ENCODE measurements at regions not wholly inside any gene's neighbourhood (a gene's known extent, or its start where the extent isn't known, plus 50 kb on each side); places are given as distances from the start of the nearest gene placed in this dataset.
"Not testable (repeated sequence)": the region's sequence is repeated elsewhere in the genome, so short reads cannot be mapped to it uniquely, and the experiment has no call there.

- H3K27me3 Mint-ChIP-seq = peaks cover 4% of the 10 kb centered on the region
- no peaks in the 10 kb centered on the region for H3K4me1 Mint-ChIP-seq
- CTCF ChIA-PET = no interaction called here
- H3K9me3 Mint-ChIP-seq = no peaks in the 10 kb centered on the region
- no peaks in the 10 kb centered on the region for H3K36me3 Mint-ChIP-seq
- DNase-seq = no peak
- no peak overlapping the region for H3K27ac Mint-ChIP-seq
- no peak overlapping the region for H3K4me3 Mint-ChIP-seq
Observed at GRCh38 chr11:93063086-93063485, 93.6 kb downstream of the MTNR1B start.

GRCh38 chr11:93065074-93065674, 95.7 kb downstream of the MTNR1B start:
- not testable (repeated sequence) for DNase-seq, H3K4me3 Mint-ChIP-seq, H3K27ac Mint-ChIP-seq, H3K27me3 Mint-ChIP-seq, H3K4me1 Mint-ChIP-seq, H3K9me3 Mint-ChIP-seq, H3K36me3 Mint-ChIP-seq
- CTCF ChIA-PET = interaction anchor here (0.8 to 1.3 kb wide), 2 partner anchors 9 to 123 kb away, joined by 3 to 5 read pairs; no protein-coding TSS in a partner anchor

GRCh38 chr11:93067881-93068390, 98.5 kb downstream of the MTNR1B start:
- H3K36me3 Mint-ChIP-seq = no peaks in the 10 kb centered on the region
- H3K4me1 Mint-ChIP-seq = no peaks in the 10 kb centered on the region
- no peaks in the 10 kb centered on the region for H3K9me3 Mint-ChIP-seq
- CTCF ChIA-PET = no interaction called here
- DNase-seq = no peak
- H3K4me3 Mint-ChIP-seq = no peak overlapping the region
- no peak overlapping the region for H3K27ac Mint-ChIP-seq
- H3K27me3 Mint-ChIP-seq = peaks cover 4% of the 10 kb centered on the region

- no peaks in the 10 kb centered on the region for H3K27me3 Mint-ChIP-seq
- no peak overlapping the region for H3K27ac Mint-ChIP-seq
- H3K4me3 Mint-ChIP-seq = no peak overlapping the region
- no peak for DNase-seq
- CTCF ChIA-PET = no interaction called here
- H3K36me3 Mint-ChIP-seq = no peaks in the 10 kb centered on the region
- no peaks in the 10 kb centered on the region for H3K9me3 Mint-ChIP-seq
- H3K4me1 Mint-ChIP-seq = no peaks in the 10 kb centered on the region
Observed at GRCh38 chr11:93072229-93072914, 102.9 kb downstream of the MTNR1B start.

GRCh38 chr11:93073026-93073425, 103.6 kb downstream of the MTNR1B start:
- H3K36me3 Mint-ChIP-seq = no peaks in the 10 kb centered on the region
- DNase-seq = no peak
- no peaks in the 10 kb centered on the region for H3K9me3 Mint-ChIP-seq
- H3K27ac Mint-ChIP-seq = no peak overlapping the region
- CTCF ChIA-PET = no interaction called here
- no peaks in the 10 kb centered on the region for H3K4me1 Mint-ChIP-seq
- H3K27me3 Mint-ChIP-seq = no peaks in the 10 kb centered on the region
- H3K4me3 Mint-ChIP-seq = no peak overlapping the region

- no peak for DNase-seq
- H3K27me3 Mint-ChIP-seq = no peaks in the 10 kb centered on the region
- H3K9me3 Mint-ChIP-seq = no peaks in the 10 kb centered on the region
- no peak overlapping the region for H3K4me3 Mint-ChIP-seq
- CTCF ChIA-PET = no interaction called here
- no peaks in the 10 kb centered on the region for H3K36me3 Mint-ChIP-seq
- no peaks in the 10 kb centered on the region for H3K4me1 Mint-ChIP-seq
- no peak overlapping the region for H3K27ac Mint-ChIP-seq
Observed at GRCh38 chr11:93073508-93074280, 104.2 kb downstream of the MTNR1B start.

GRCh38 chr11:93074352-93074751, 104.9 kb downstream of the MTNR1B start:
- H3K36me3 Mint-ChIP-seq = no peaks in the 10 kb centered on the region
- no peaks in the 10 kb centered on the region for H3K27me3 Mint-ChIP-seq
- no peak for DNase-seq
- no peaks in the 10 kb centered on the region for H3K9me3 Mint-ChIP-seq
- H3K4me3 Mint-ChIP-seq = no peak overlapping the region
- H3K27ac Mint-ChIP-seq = no peak overlapping the region
- H3K4me1 Mint-ChIP-seq = no peaks in the 10 kb centered on the region
- CTCF ChIA-PET = no interaction called here

- H3K27ac Mint-ChIP-seq = no peak overlapping the region
- CTCF ChIA-PET = no interaction called here
- no peaks in the 10 kb centered on the region for H3K36me3 Mint-ChIP-seq
Observed at GRCh38 chr11:93075782-93076181, 106.3 kb downstream of the MTNR1B start.

GRCh38 chr11:93080146-93080759, 110.8 kb downstream of the MTNR1B start:
- no peak overlapping the region for H3K4me3 Mint-ChIP-seq
- no peaks in the 10 kb centered on the region for H3K36me3 Mint-ChIP-seq
- H3K4me1 Mint-ChIP-seq = no peaks in the 10 kb centered on the region
- no peaks in the 10 kb centered on the region for H3K9me3 Mint-ChIP-seq
- DNase-seq = no peak
- H3K27me3 Mint-ChIP-seq = peaks cover 4% of the 10 kb centered on the region
- H3K27ac Mint-ChIP-seq = no peak overlapping the region
- CTCF ChIA-PET = no interaction called here

More at GRCh38 chr11:93075782-93076181, 106.3 kb downstream of the MTNR1B start:
- H3K27me3 Mint-ChIP-seq = no peaks in the 10 kb centered on the region
- no peaks in the 10 kb centered on the region for H3K4me1 Mint-ChIP-seq
- H3K9me3 Mint-ChIP-seq = no peaks in the 10 kb centered on the region
- H3K4me3 Mint-ChIP-seq = no peak overlapping the region
- no peak for DNase-seq

- Mint-ChIP-seq H3K4me1 (no peaks in the 10 kb centered on the region), H3K27ac (no peak overlapping the region), H3K27me3 (peaks cover 4% of the 10 kb centered on the region), H3K9me3 (no peaks in the 10 kb centered on the region), H3K36me3 (no peaks in the 10 kb centered on the region), H3K4me3 (no peak overlapping the region)
- CTCF ChIA-PET = no interaction called here
- DNase-seq = no peak
Observed at GRCh38 chr11:93081694-93082093, 112.2 kb downstream of the MTNR1B start.

GRCh38 chr11:93082900-93083299, 113.4 kb downstream of the MTNR1B start:
- no peak overlapping the region for H3K27ac Mint-ChIP-seq
- no peaks in the 10 kb centered on the region for H3K4me1 Mint-ChIP-seq
- DNase-seq = no peak
- peaks cover 4% of the 10 kb centered on the region for H3K27me3 Mint-ChIP-seq
- H3K9me3 Mint-ChIP-seq = no peaks in the 10 kb centered on the region
- no peaks in the 10 kb centered on the region for H3K36me3 Mint-ChIP-seq
- CTCF ChIA-PET = no interaction called here
- no peak overlapping the region for H3K4me3 Mint-ChIP-seq

GRCh38 chr11:93084727-93085505, 112.9 kb downstream of the SLC36A4 start:
- Mint-ChIP-seq H3K27ac (no peak overlapping the region), H3K4me1 (no peaks in the 10 kb centered on the region), H3K4me3 (no peak overlapping the region), H3K36me3 (no peaks in the 10 kb centered on the region), H3K27me3 (peaks cover 8% of the 10 kb centered on the region), H3K9me3 (no peaks in the 10 kb centered on the region)
- DNase-seq = no peak
- CTCF ChIA-PET = no interaction called here

GRCh38 chr11:93089474-93090102, 108.2 kb downstream of the SLC36A4 start:
- no peaks in the 10 kb centered on the region for H3K36me3 Mint-ChIP-seq
- no peaks in the 10 kb centered on the region for H3K9me3 Mint-ChIP-seq
- no peaks in the 10 kb centered on the region for H3K4me1 Mint-ChIP-seq
- H3K27me3 Mint-ChIP-seq = peaks cover 4% of the 10 kb centered on the region
- no peak overlapping the region for H3K27ac Mint-ChIP-seq
- CTCF ChIA-PET = interaction anchor here (0.6 kb wide), 1 partner anchor 335 kb away, joined by 3 read pairs; no protein-coding TSS in a partner anchor
- no peak overlapping the region for H3K4me3 Mint-ChIP-seq
- DNase-seq = no peak

All from activated naive CD4-positive, alpha-beta T cell treated with anti-CD3 and anti-CD28 coated beads, Interleukin-2, amount 10 ng/mL, durations not matched to agents 7 days and 5 days (primary cell).